Astrocyte of the spinal cord (primary cell): ENCODE measurements at regions not wholly inside any gene's neighbourhood (a gene's known extent, or its start where the extent isn't known, plus 50 kb on each side); places are given as distances from the start of the nearest gene placed in this dataset.

ENCODE experiments used
- DNase-seq: peaks from one replicate; pipeline ENCODE4 v3.0.0; 2011; ENCODE audit warnings: low read depth, low spot score
- H3K4me3 ChIP-seq: 2 replicates; pipeline ENCODE4 v1.5.1; 2011; ENCODE audit warnings: low read depth, mild to moderate bottlenecking, low read length, moderate library complexity
- in situ Hi-C: cut with HindIII; loops from 2 replicates; pipeline ENCODE4 v1.10.0; 2017; ENCODE audit warnings: low sequenced_read_pairs
- TF ChIP-seq, protein P1 (sequence below): IDR thresholded peaks from 2 replicates; pipeline ENCODE4 v1.5.1; 2012; ENCODE audit warnings: low read depth, mild to moderate bottlenecking, low read length, inconsistent platforms

DNA sequence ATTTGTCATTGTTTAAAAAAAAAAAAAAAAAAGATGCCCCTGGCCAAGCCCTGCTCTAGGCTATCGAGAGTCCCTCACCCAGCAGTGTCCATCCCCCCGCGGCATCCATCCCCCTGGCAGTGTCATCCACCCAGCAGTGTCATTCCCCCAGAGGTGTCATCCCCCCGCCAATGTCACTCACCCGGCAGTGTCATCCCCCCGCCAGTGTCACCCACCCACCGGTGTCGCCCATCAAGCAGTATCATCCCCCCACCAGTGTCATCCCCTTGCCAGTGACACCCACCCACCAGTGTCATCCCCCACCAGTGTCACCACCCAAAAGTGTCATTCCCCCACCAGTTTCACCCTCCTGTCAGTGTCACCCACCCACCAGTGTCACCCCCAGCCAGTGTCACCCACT is 99.3 kb upstream of the PRR20G start:
- in situ Hi-C loops: no loop called here
- H3K4me3 ChIP-seq: no peak overlapping the region
- DNase-seq: no peak
- TF ChIP-seq, protein P1, sequence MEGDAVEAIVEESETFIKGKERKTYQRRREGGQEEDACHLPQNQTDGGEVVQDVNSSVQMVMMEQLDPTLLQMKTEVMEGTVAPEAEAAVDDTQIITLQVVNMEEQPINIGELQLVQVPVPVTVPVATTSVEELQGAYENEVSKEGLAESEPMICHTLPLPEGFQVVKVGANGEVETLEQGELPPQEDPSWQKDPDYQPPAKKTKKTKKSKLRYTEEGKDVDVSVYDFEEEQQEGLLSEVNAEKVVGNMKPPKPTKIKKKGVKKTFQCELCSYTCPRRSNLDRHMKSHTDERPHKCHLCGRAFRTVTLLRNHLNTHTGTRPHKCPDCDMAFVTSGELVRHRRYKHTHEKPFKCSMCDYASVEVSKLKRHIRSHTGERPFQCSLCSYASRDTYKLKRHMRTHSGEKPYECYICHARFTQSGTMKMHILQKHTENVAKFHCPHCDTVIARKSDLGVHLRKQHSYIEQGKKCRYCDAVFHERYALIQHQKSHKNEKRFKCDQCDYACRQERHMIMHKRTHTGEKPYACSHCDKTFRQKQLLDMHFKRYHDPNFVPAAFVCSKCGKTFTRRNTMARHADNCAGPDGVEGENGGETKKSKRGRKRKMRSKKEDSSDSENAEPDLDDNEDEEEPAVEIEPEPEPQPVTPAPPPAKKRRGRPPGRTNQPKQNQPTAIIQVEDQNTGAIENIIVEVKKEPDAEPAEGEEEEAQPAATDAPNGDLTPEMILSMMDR: no peak

GRCh38 chr3:127386490-127386889 is 98.6 kb upstream of the PRR20G start:
- in situ Hi-C loops: no loop called here
- H3K4me3 ChIP-seq: no peak overlapping the region
- TF ChIP-seq, protein P1: no peak
- DNase-seq: no peak

DNA sequence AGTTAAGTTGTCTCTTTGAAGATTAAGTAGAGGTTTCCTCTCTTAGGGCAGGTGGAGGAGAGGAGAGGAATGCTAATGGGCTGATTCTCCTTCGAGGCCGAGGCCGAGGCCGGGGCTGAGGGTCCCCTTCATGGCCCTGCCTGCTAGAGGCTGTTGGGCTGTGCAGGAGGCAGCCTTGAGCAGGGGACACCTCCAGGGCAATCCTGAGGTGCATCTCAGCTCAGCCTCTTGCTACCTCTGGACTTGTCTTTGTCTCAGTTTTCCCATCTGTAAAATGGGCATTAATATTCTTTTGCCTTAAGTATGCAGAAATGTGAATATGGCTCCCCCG is 97.7 kb upstream of the PRR20G start:
- in situ Hi-C loops: no loop called here
- TF ChIP-seq, protein P1: no peak
- H3K4me3 ChIP-seq: no peak overlapping the region
- DNase-seq: no peak

- in situ Hi-C loops: no loop called here
- TF ChIP-seq, protein P1: no peak
- H3K4me3 ChIP-seq: no peak overlapping the region
- no peak for DNase-seq
These were observed 97.1 kb upstream of the PRR20G start for GRCh38 chr3:127384717-127385539.

DNA sequence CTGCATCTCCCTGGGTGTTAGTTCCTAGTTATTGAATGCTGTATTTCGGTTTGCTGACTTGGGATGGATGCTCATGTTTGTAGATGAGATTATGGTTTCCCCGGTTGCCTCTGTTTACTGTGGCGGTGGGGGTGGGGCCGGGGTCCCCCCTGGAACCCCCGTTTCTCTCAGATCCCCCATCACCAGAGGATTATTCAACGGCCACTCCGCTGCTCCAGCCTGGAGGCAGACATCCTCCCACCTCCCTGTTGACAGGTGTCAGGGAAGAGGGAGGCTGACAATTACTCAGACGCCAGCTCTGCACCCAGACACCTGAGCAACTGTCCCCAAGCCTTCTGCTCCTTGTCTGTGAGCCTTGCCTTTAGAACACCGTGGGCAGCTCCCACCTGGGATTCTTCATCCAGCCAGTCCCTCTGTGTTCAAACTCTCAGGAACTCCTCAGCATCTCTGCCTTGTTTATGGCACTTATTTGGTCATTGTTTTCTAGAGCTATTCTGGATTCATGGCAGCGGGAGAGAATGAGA is 95.9 kb upstream of the PRR20G start:
- DNase-seq: no peak
- in situ Hi-C loops: no loop called here
- TF ChIP-seq, protein P1: no peak
- H3K4me3 ChIP-seq: no peak overlapping the region

DNA sequence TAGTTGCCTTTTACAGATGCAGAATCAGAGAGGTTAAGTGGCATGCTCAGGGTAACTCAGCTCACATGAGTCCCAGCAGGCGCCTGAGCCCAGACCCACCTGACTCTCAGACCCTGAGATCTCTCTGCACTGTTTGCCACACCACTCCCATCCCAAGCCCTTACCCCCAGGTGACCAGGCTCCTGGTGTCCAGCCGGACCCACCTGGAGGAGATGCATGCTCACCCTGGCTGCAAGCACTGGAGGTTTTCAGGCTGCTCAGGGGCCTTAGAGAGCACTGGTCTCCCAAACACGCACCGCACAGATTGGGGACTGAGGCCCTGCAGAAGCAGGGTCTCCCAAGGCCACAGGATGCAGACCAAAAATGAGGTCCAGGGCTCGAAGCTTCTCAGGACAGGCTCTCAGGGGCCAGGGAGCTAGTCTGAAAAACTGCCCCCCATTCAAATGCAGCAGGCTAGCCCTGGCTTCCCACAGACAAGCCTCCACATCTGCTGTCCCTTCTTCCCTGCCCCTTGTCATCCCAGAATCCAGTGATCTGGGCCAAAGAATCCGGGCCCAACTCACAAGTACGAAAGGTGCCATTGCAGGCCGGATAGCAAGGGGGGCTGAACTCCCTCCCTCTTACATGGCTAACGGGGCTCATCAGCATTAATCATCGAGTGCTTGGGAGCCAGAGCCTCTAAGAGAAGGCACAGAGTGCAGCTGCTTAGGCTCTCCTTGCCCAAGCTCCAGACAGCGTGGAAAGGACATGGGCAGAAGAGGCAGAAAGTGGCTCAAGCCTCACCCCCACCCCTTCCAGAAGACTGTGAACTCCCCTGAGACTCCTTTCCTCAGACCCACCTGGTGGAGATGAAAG is 90.2 kb upstream of the PRR20G start:
- no peak overlapping the region for H3K4me3 ChIP-seq
- in situ Hi-C loops: no loop called here
- TF ChIP-seq, protein P1: no peak
- no peak for DNase-seq
